AG10803 (cell line): ENCODE measurements at regions not wholly inside any gene's neighbourhood (a gene's known extent, or its start where the extent isn't known, plus 50 kb on each side); places are given as distances from the start of the nearest gene placed in this dataset.

Experiments
- DNase-seq: peaks from one replicate; pipeline ENCODE4 v3.0.0; 2010; ENCODE audit warnings: low read depth
- H3K4me3 ChIP-seq: 2 replicates; pipeline ENCODE4 v1.5.1; 2011; ENCODE audit warnings: mild to moderate bottlenecking, low read length, control low read depth
- TF ChIP-seq, protein P1 (sequence below): conservative IDR thresholded peaks from 2 replicates; pipeline ENCODE4 v1.5.1; 2011; ENCODE audit warnings: mild to moderate bottlenecking, low read length, control low read depth, inconsistent platforms

- H3K4me3 ChIP-seq = peak overlapping the region; percentile 51
- no peak for DNase-seq
- TF ChIP-seq, protein P1, sequence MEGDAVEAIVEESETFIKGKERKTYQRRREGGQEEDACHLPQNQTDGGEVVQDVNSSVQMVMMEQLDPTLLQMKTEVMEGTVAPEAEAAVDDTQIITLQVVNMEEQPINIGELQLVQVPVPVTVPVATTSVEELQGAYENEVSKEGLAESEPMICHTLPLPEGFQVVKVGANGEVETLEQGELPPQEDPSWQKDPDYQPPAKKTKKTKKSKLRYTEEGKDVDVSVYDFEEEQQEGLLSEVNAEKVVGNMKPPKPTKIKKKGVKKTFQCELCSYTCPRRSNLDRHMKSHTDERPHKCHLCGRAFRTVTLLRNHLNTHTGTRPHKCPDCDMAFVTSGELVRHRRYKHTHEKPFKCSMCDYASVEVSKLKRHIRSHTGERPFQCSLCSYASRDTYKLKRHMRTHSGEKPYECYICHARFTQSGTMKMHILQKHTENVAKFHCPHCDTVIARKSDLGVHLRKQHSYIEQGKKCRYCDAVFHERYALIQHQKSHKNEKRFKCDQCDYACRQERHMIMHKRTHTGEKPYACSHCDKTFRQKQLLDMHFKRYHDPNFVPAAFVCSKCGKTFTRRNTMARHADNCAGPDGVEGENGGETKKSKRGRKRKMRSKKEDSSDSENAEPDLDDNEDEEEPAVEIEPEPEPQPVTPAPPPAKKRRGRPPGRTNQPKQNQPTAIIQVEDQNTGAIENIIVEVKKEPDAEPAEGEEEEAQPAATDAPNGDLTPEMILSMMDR = no peak
Measured at GRCh38 chr2:199581408-199581807, 123.7 kb upstream of the SATB2 start.

DNA sequence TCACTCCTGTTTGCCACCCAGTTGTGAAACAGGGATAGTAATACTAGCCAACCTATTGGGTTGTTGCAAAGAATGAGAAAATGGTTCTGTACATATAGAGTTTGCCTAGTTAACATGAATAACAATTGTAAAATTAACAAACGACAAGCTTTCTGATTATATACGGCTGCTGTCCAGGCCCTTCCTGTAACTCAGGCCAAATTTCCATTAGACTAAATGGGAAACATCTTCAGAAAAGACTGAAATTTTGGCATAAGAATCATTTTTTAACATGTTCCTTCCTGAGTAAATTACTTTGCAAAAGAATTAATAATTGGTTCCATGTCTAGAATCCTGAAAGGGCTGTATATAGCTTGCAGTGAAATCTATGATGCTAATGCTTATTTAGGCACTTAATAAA, 117.7 kb upstream of the SATB2 start:
- no peak for DNase-seq

DNA sequence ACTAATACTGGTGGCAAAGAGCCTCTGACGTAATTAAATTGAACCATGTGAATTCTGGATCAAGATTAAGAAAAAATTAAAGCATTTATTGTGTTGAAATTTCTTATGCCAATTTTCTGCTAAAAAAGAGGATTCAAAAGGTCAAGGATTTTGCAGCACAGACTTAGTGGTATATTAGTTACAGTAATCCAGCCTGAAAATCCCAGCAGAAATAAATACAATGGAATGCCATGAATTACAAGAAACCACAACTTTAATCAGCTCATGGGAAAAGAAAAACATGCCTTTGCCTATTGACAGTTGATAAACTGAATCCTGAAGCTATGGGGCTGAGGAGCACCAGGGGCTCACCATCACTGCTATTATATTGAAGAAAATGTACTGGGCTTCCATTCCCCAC, 114.8 kb upstream of the SATB2 start:
- DNase-seq = no peak
- TF ChIP-seq, protein P1 = no peak
- H3K4me3 ChIP-seq = no peak overlapping the region

More for the DNA sequence above, 117.7 kb upstream of the SATB2 start:
- H3K4me3 ChIP-seq = no peak overlapping the region
- TF ChIP-seq, protein P1 = no peak

DNA sequence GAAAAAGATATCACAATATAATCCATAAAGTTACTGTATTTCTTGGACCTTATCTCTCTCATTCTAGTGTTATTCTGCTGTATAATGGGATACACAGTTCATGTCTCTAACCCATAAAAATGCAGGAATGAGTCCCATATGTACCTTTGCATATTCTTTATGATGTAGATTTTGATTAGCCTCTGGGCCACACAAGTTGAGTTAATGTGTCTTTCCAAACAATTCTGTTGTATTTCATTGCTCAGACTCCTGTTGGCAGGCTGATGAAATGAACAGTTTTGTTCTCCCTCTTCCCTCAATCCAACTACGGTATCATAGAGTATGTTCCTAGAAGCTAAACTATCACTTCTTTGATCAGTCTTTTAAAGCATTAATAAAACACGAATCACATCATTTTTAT, 113.2 kb upstream of the SATB2 start:
- TF ChIP-seq, protein P1 = no peak
- no peak for DNase-seq
- no peak overlapping the region for H3K4me3 ChIP-seq

- TF ChIP-seq, protein P1 = no peak
- no peak for DNase-seq
- H3K4me3 ChIP-seq = no peak overlapping the region
Measured at GRCh38 chr2:199569336-199569735, 111.6 kb upstream of the SATB2 start.

DNA sequence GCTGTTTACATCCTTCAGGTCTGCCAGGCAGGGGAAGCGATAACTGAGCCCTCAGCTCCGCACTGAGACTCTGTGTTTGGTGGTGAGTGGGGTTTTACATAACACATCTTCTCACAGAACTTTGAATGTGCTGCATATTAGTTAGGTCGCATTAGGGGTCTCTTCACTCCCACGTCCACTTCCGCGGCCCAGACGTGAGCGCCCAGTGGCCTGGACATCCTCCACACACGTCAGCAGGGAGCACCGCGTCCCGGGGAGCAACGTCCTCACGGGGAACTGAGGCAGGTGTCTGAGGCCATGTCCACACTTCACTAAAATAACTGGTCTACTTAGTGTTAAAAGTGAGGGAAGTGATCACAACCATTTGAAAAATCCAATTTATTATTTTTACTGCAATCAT, 100.4 kb upstream of the SATB2 start:
- no peak for DNase-seq
- TF ChIP-seq, protein P1 = no peak
- H3K4me3 ChIP-seq = no peak overlapping the region

- no peak for DNase-seq
- TF ChIP-seq, protein P1 = no peak
- no peak overlapping the region for H3K4me3 ChIP-seq
Measured at GRCh38 chr2:199556527-199557285, 99.0 kb upstream of the SATB2 start.
